Endothelial cell of umbilical vein (primary cell): ENCODE measurements at regions not wholly inside any gene's neighbourhood (a gene's known extent, or its start where the extent isn't known, plus 50 kb on each side); places are given as distances from the start of the nearest gene placed in this dataset.

ENCODE experiments used
- BruUV-seq: library from RNA; stranded (reverse); fragments of 400-500 nt; replicated peaks from 2 replicates; lab custom pipeline; 2021; lab: Mats Ljungman, UMichigan
- CTCF ChIA-PET: fragments of 300-600, 350-600 bp; sonication (Branson Sonifier 250); formaldehyde crosslinking; loops from one replicate; lab custom pipeline; 2021; ENCODE audit warnings: antibody characterized with exemption, inconsistent platforms; lab: Charles Lee
- POLR2A ChIA-PET: fragments of 300-600, 350-600 bp; sonication (Branson Sonifier 250); formaldehyde crosslinking; loops from one replicate; lab custom pipeline; 2021; ENCODE audit warnings: antibody characterized with exemption, inconsistent platforms; lab: Charles Lee
- DNase-seq: peaks from one replicate; pipeline ENCODE4 v3.0.0-alpha.2; 2011; ENCODE audit warnings: low read depth, low spot score
- FAIRE-seq: peaks from 2 replicates; lab custom pipeline; 2011; peaks lifted over from hg19 to GRCh38; lab: Jason Lieb, UNC
- H2AFZ ChIP-seq: 2 replicates; pipeline ENCODE4 v1.6.0; 2012; ENCODE audit warnings: low read depth, low read length, control low read depth, inconsistent platforms
- H3K27ac ChIP-seq: 2 replicates; pipeline ENCODE4 v1.5.1; 2011; ENCODE audit warnings: low read depth, mild to moderate bottlenecking, control low read depth, low read length, moderate library complexity; ENCODE audit not compliant: insufficient read depth
- H3K27me3 ChIP-seq, 2 experiments: 2 replicates each; pipeline versions ENCODE4 v1.6.0 to v1.6.1; 2011; ENCODE audit warnings: low read length in 2 of 2, mixed read lengths in 1 of 2; ENCODE audit not compliant: control insufficient read depth in 2 of 2, insufficient read depth in 2 of 2
- H3K36me3 ChIP-seq, 2 experiments: 2 replicates in 1 of 2; 3 replicates in 1 of 2; pipeline ENCODE4 v1.5.1; 2011; ENCODE audit warnings: low read length in 2 of 2, mild to moderate bottlenecking in 1 of 2, moderate library complexity in 1 of 2; ENCODE audit not compliant: control insufficient read depth in 2 of 2, insufficient read depth in 2 of 2; ENCODE audit errors: extremely low read depth in 1 of 2
- H3K4me1 ChIP-seq: 3 replicates; pipeline ENCODE4 v1.5.1; 2011; ENCODE audit warnings: mild to moderate bottlenecking, low read length; ENCODE audit not compliant: control insufficient read depth, insufficient read depth; ENCODE audit errors: extremely low read depth
- H3K4me2 ChIP-seq: 2 replicates; pipeline ENCODE4 v1.6.1; 2011; ENCODE audit warnings: low read length, control low read depth, mixed read lengths; ENCODE audit not compliant: insufficient read depth
- H3K4me3 ChIP-seq, 3 experiments: fragments of 200-600 bp in 1 of 3; sonication (generic), shearing (Covaris generic) in 1 of 3; replicated peaks in 1 of 3; 2 replicates each; pipeline ENCODE4 v1.5.1; 2011 to 2016; ENCODE audit warnings: control low read depth in 3 of 3, low read length in 3 of 3, mild to moderate bottlenecking in 2 of 3, inconsistent platforms in 1 of 3, low read depth in 1 of 3, moderate library complexity in 1 of 3; ENCODE audit not compliant: insufficient read depth in 1 of 3
- H3K79me2 ChIP-seq: 2 replicates; pipeline ENCODE4 v1.6.0; 2012; ENCODE audit warnings: low read length, inconsistent platforms; ENCODE audit not compliant: control insufficient read depth, insufficient read depth
- H3K9ac ChIP-seq: replicated peaks from 2 replicates; pipeline ENCODE3; 2011; ENCODE audit warnings: low read length, control low read depth; ENCODE audit not compliant: insufficient read depth; ENCODE audit errors: extremely low read depth
- H3K9me1 ChIP-seq: replicated peaks from 3 replicates; pipeline ENCODE4 v1.6.0; 2011; ENCODE audit warnings: mild to moderate bottlenecking, low read length; ENCODE audit not compliant: control insufficient read depth, insufficient read depth; ENCODE audit errors: extremely low read depth
- H3K9me3 ChIP-seq: replicated peaks from 2 replicates; pipeline ENCODE4 v1.5.1; 2012; ENCODE audit warnings: low read length, inconsistent platforms; ENCODE audit not compliant: control insufficient read depth, insufficient read depth
- H4K20me1 ChIP-seq: replicated peaks from 2 replicates; pipeline ENCODE3; 2011; ENCODE audit warnings: mild to moderate bottlenecking, low read length; ENCODE audit not compliant: control insufficient read depth, insufficient read depth; ENCODE audit errors: extremely low read depth
- CTCF ChIP-seq, 2 donors: IDR thresholded peaks; 1 replicate in 1 of 2; 2 replicates in 1 of 2; pipeline ENCODE4 v1.5.1; 2011; ENCODE audit warnings: low read length in 2 of 2, mild to moderate bottlenecking in 2 of 2, moderate library complexity in 2 of 2, control low read depth in 1 of 2, inconsistent platforms in 1 of 2, low read depth in 1 of 2; ENCODE audit not compliant: insufficient read depth in 1 of 2; ENCODE audit errors: extremely low read depth in 1 of 2
- EZH2 ChIP-seq: IDR thresholded peaks from 2 replicates; pipeline ENCODE4 v1.6.1; 2012; ENCODE audit warnings: borderline replicate concordance, low read depth, mild to moderate bottlenecking, moderate library complexity, low read length, inconsistent platforms; ENCODE audit not compliant: severe bottlenecking
- FOS ChIP-seq: IDR thresholded peaks from 2 replicates; pipeline ENCODE4 v1.6.1; 2011; ENCODE audit warnings: mild to moderate bottlenecking, low read length, moderate library complexity, borderline replicate concordance; ENCODE audit not compliant: insufficient read depth
- GATA2 ChIP-seq: IDR thresholded peaks from 2 replicates; pipeline ENCODE4 v1.7.0; 2011; ENCODE audit warnings: low read depth, mild to moderate bottlenecking, moderate library complexity, mixed read lengths, low read length; ENCODE audit not compliant: insufficient read length, insufficient read depth
- JUN ChIP-seq: IDR thresholded peaks from 2 replicates; pipeline ENCODE4 v1.6.1; 2011; ENCODE audit warnings: borderline replicate concordance, low read depth; ENCODE audit not compliant: insufficient read length, insufficient read depth
- MAX ChIP-seq: IDR thresholded peaks from 2 replicates; pipeline ENCODE4 v1.6.1; 2011; ENCODE audit not compliant: insufficient read depth, insufficient read length
- MYC ChIP-seq: IDR thresholded peaks from one replicate; pipeline ENCODE4 v1.6.1; 2011; ENCODE audit warnings: mild to moderate bottlenecking, low read depth, low read length
- POLR2A ChIP-seq: IDR thresholded peaks from 2 replicates; pipeline ENCODE4 v1.6.1; 2012; ENCODE audit warnings: low read depth, mild to moderate bottlenecking, control low read depth, low read length
- POLR2AphosphoS5 ChIP-seq: IDR thresholded peaks from 2 replicates; pipeline ENCODE4 v1.6.1; 2012; ENCODE audit warnings: low read depth, mild to moderate bottlenecking, control low read depth, low read length, moderate library complexity; ENCODE audit not compliant: insufficient read depth
- dilution Hi-C: fragments of 300-500 bp; cut with MboI; formaldehyde crosslinking; loops from one replicate; pipeline ENCODE4 v1.15.0; 2019; ENCODE audit warnings: low sequenced_read_pairs; ENCODE audit not compliant: extremely low pct_ligation_motif_present
- intact Hi-C: fragments of 100-400 bp; cut with micrococcal nuclease; formaldehyde crosslinking; loops from one replicate; pipeline ENCODE4 v1.10.0; 2022

DNA sequence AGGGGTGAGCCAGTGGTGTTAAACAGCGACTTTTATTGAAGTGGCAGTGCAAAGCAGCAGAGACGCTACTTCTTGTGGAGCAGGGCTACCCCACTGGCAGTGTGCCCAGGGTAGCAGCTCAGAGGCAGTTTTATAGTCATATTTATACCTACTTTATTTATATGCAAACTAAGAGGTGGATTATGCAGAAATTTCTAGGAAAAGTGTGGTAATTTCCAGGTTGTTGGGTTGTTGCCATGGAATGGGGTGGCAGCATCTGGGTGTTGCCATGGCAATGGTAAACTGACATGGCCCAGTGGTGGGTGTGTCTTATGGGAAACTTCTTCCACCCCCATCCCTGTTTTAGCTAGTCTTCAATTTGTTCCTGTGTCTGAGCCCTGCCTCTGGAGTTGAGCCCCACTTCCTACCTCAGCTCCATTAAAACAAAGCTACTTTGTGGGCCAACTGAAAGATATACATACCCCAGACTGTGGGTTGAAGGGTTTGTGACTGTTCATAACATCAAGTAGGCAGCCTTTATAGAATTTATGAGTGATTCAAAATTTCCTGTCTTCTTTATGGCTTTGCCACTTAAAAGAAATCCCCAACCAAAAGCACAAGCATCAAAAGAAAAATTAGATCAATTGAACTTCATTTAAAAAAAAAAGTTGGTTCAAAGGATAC lies 60.3 kb downstream of the EBLN2 start:
- CTCF ChIA-PET: no interaction called here
- no peaks in the 10 kb centered on the region for H3K27me3 ChIP-seq
- no peaks in the 10 kb centered on the region for H3K79me2 ChIP-seq
- H3K4me3 ChIP-seq: no peak overlapping the region
- DNase-seq (no peak), FAIRE-seq (no peak)
- no peaks in the 10 kb centered on the region for H3K9me1 ChIP-seq
- H2AFZ ChIP-seq: no peak overlapping the region
- no peak for TF ChIP-seq JUN
- TF ChIP-seq GATA2: no peak
- TF ChIP-seq FOS: no peak
- no peak for TF ChIP-seq MYC
- TF ChIP-seq EZH2: no peak
- no peak for TF ChIP-seq POLR2AphosphoS5
- no peak for TF ChIP-seq MAX
- no peak for TF ChIP-seq POLR2A
- no peak for TF ChIP-seq CTCF (IDR thresholded peaks at IDR 0.05; ENCODE audit: extremely low read depth in 1 of 2, insufficient read depth in 1 of 2, low read depth in 1 of 2, low read length in 2 of 2)
- no peaks in the 10 kb centered on the region for H3K4me1 ChIP-seq
- dilution Hi-C loops (no loop called here), intact Hi-C loops (no loop called here)
- H3K9me3 ChIP-seq: no peaks in the 10 kb centered on the region
- H3K36me3 ChIP-seq: no peaks in the 10 kb centered on the region
- no peak overlapping the region for H3K9ac ChIP-seq
- H3K4me2 ChIP-seq: no peak overlapping the region
- no peaks in the 10 kb centered on the region for H4K20me1 ChIP-seq
- H3K27ac ChIP-seq: no peak overlapping the region
- no TSS peak for BruUV-seq
- POLR2A ChIA-PET: no interaction called here
